Right lobe of liver (tissue), 4 donors: ENCODE measurements at regions not wholly inside any gene's neighbourhood (a gene's known extent, or its start where the extent isn't known, plus 50 kb on each side); places are given as distances from the start of the nearest gene placed in this dataset.

Source experiments
- CTCF ChIP-seq, 4 donors: fragments of 200-600 bp in 3 of 4; fragments of 450-650 bp in 1 of 4; IDR thresholded peaks; one replicate each; pipeline versions ENCODE4 v1.5.1 to v1.8.0; 2016 to 2022; ENCODE audit warnings: antibody characterized with exemption in 4 of 4, mild to moderate bottlenecking in 2 of 4
- POLR2A ChIP-seq: fragments of 450-650 bp; IDR thresholded peaks from one replicate; pipeline ENCODE4 v1.6.1; 2017; ENCODE audit warnings: antibody characterized with exemption, mild to moderate bottlenecking
- donor health status: DM: no; HTN: no; CAD: no.
- donor health status: DM: no; HTN: no; CAD: no.
- donor health status: DM: no; HTN: yes; CAD: no.

- no peak for TF ChIP-seq POLR2A
- TF ChIP-seq CTCF (IDR thresholded peaks at IDR 0.05), result no peak
These were observed 122.9 kb downstream of the DMRTA2 start for GRCh38 chr1:50300297-50300696.
